Stimulated activated CD8-positive, alpha-beta memory T cell treated with anti-CD3 and anti-CD28 coated beads, Interleukin-12 subunit alpha, Interleukin-12 subunit beta, amount 100 ng/mL, for 4 hours (primary cell): ENCODE measurements at regions not wholly inside any gene's neighbourhood (a gene's known extent, or its start where the extent isn't known, plus 50 kb on each side); places are given as distances from the start of the nearest gene placed in this dataset.

Experiments
- DNase-seq: peaks from one replicate; pipeline ENCODE4 v3.0.0-alpha.2; 2020; ENCODE audit warnings: low read depth

DNA sequence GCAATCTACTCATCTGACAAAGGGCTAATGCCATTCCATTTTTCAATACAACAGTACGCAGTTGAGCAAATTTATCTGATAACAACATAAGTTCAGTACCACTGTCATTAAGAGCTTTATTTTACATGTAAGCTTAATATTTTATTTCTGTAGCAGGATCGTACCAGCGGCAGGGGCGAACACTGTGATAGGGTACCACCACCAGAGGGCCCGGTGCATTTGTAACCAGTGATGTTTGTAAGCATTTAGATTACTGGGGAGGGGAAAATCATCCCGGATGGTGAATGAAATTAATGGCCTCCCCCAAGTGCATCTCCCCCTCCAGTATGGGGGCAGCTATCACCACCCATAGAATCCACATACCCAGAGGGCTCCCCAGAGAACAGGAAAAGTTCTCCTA, 179.0 kb downstream of the ADGRA3 start:
- DNase-seq = no peak

- no peak for DNase-seq
Observed at GRCh38 chr4:22334155-22334554, 181.7 kb downstream of the ADGRA3 start.

- no peak for DNase-seq
Observed at GRCh38 chr4:22324422-22324821, 191.4 kb downstream of the ADGRA3 start.

- DNase-seq = no peak
Observed at GRCh38 chr4:22323691-22324090, 192.2 kb downstream of the ADGRA3 start.

- no peak for DNase-seq
Observed at GRCh38 chr4:22322996-22323395, 192.9 kb downstream of the ADGRA3 start.

- DNase-seq = no peak
Observed at GRCh38 chr4:22315628-22316027, 200.2 kb downstream of the ADGRA3 start.

DNA sequence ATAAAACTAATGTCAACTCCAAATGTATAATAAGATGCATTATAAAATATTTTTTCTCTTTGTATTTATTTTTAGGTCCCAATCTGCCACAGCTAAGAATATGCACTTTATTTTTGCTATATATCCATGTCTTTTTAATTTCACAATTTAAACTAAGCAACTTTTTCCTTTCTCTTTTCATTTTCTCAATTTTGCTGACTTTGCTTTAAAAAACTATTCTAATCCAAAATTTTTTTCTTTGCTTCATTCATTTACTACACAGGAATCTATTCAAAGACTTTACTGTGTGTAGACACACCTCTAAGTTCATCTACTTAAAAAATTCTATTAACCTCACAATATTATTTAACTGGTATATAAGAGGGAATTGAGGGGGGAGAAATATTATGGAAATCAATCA, 201.9 kb downstream of the ADGRA3 start:
- DNase-seq = no peak

- DNase-seq = no peak
Observed at GRCh38 chr4:22312113-22312512, 203.8 kb downstream of the ADGRA3 start.

GRCh38 chr4:22301253-22301652, 214.6 kb downstream of the ADGRA3 start:
- DNase-seq = no peak

DNA sequence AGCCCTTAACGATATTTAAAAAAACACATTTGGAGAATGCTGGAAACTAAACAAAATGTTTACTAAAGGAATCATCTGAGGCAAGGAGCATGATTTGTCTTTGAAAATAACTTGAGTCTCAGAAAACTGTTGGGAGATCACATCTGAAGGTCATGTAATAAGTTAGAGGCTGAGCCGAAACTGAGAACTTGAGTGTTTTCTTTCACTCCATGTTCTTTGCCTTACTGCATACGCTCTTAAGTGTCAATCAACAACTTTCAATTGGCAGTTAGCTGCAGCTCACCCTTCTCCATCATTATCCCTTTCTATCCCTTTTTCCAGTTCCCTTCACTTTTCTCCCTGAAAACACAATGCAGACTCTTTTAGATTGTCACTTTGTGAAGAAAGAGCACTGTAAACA, 216.2 kb downstream of the ADGRA3 start:
- no peak for DNase-seq

- no peak for DNase-seq
Observed at GRCh38 chr4:22287631-22288030, 228.2 kb downstream of the ADGRA3 start.

GRCh38 chr4:22268350-22269025, 247.4 kb downstream of the ADGRA3 start:
- no peak for DNase-seq

- no peak for DNase-seq
Observed at GRCh38 chr4:22264261-22264660, 251.6 kb downstream of the ADGRA3 start.

DNA sequence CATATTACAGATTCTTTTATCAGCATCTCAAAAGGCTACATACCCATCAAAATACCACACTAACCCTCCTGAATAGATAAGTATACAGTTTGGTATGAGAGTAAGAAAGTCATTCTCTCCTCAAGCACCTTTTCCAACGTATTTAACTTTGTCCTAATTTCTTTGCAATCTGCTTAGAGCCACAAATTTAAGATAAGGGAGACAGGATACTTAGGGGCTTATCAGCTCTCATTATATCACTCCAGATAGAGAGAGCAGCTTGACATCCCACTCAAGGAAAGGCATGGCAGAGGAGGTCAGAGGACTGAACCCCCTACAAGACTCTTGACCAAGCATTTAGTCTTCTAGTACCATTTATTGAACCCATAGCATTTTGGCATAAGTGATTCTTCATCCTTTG, 262.4 kb downstream of the ADGRA3 start:
- DNase-seq = no peak

DNA sequence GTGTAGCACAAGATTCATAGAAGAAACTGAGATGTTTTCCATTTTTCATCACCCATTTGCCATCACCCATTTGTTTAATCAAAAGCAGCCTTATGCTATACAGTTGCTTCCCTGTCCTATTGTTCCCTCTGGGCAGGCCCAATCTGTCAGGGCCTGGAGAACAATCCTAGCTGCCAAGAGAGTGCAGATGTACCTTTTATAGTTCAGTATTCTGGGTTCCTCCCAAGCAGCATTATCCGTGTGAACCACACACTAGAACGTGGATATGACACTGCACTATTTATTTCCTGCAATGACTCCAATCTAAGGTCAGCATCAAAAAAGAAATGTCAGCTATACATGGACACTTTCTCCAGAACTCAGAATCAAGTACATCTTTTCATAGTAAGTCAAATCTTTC, 269.0 kb downstream of the ADGRA3 start:
- no peak for DNase-seq

DNA sequence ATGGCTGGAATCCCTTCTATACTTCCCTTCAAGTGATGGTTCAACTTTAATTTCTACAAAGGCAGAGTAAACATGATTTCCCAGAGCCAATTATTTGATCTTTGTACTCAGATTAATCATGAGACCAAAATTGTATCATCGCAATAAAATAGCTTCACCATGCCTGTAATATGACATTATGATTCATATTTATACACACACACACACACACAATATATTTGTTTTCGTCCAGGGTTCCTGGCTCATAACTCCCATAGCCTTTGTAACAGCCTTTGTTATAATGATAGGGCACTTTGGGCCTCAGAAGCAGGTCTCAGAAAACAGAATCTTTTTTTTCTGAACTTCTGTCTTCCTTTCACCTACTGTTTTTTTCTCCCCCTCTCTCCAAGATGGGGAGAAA, 270.6 kb downstream of the ADGRA3 start:
- no peak for DNase-seq

DNA sequence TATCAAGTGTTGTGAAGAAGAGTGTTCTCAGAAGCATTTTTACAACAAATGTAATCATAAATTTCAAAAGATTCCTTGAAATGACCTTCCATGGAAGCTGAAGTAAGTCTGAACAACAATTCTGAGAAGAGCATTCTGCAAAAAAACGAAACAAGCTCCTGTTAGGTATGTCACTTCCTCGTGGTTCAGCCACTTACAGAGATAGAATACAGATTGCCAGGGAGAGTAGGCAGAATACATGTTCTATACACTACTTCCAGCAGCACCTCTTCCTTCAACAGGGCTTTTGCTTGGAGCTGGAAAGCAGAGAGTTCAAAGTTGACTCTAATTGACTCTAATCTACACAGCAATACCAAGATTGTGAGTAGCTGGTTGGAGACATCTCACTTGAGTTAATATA, 274.5 kb downstream of the ADGRA3 start:
- DNase-seq = no peak

GRCh38 chr4:22240814-22241213, 275.1 kb downstream of the ADGRA3 start:
- DNase-seq = no peak

GRCh38 chr4:22238742-22239141, 277.1 kb downstream of the ADGRA3 start:
- DNase-seq = no peak

- no peak for DNase-seq
Observed at GRCh38 chr4:22237846-22238494, 277.9 kb downstream of the ADGRA3 start.

GRCh38 chr4:22237155-22237751, 278.6 kb downstream of the ADGRA3 start:
- DNase-seq = peak; percentile 1

DNA sequence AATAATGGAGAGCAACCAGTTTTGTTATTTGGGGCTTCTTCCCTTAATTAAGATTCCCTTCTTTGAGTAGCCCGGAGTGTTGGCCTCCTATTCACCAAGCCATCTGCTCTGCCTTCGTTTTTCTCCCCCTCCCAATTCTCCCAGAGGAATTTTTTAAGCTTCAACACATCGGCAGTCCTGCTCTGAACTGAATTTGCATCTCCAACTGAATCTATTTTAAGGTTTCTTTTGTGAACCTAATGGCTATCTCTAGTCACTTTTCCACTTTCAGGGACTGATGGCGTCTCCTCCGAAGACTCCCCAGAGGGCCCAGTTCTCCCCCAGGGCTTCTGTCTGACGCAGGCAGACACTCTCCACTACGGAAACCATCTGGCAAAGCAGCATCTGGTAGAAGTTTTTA, 280.2 kb downstream of the ADGRA3 start:
- DNase-seq = no peak

DNA sequence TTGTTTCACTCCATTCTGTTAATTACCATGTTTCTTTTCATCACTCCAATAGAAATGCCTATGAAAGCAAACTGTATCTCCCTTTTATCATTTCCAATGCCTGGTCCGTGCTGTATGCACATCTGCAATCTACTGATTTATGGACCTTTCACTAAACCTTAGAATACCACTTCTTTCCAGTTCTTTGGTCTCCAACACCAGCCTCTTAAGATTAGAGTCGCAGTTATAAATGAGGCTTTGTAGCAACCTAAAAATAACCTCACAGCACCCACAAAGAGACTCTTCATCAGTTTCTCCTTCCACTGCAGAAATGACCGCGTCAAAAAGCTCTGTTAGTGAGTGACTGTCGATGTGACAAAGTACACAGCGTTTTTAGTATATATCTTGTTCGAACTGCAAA, 282.6 kb downstream of the ADGRA3 start:
- no peak for DNase-seq

DNA sequence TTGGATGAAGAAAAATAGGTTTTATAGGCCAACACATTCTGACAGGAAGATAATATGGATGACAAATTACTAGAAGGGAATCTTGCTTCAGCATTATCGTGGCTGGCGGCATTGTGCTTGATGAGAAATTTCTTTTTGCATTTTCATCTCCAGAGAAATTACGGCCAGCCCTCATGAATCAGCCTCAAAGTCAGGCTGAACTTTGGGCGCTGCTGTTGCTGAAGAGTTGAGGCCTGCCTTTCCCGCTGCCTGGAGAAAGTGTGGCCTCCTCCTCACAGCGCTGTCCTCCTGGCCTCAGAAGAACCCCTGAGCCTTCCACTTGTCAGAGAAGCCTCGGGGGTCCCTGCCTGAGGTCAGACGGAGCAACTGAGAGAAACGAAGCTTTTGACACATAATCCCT, 272.4 kb upstream of the KCNIP4 start:
- DNase-seq = no peak
